CD4-positive, alpha-beta T cell treated with Interleukin-4 for 4 hours (primary cell): ENCODE measurements at regions not wholly inside any gene's neighbourhood (a gene's known extent, or its start where the extent isn't known, plus 50 kb on each side); places are given as distances from the start of the nearest gene placed in this dataset.
"Not testable (repeated sequence)": the region's sequence is repeated elsewhere in the genome, so short reads cannot be mapped to it uniquely, and the experiment has no call there.

Experiments
- DNase-seq: peaks from one replicate; pipeline ENCODE4 v3.0.0-alpha.2; 2020

- DNase-seq: no peak
Measured at GRCh38 chr14:101251812-101252442, 309.4 kb upstream of the DIO3 start.

GRCh38 chr14:101252443-101253214 is 308.7 kb upstream of the DIO3 start:
- DNase-seq: no peak

- no peak for DNase-seq
Measured at GRCh38 chr14:101253948-101254347, 307.3 kb upstream of the DIO3 start.

DNA sequence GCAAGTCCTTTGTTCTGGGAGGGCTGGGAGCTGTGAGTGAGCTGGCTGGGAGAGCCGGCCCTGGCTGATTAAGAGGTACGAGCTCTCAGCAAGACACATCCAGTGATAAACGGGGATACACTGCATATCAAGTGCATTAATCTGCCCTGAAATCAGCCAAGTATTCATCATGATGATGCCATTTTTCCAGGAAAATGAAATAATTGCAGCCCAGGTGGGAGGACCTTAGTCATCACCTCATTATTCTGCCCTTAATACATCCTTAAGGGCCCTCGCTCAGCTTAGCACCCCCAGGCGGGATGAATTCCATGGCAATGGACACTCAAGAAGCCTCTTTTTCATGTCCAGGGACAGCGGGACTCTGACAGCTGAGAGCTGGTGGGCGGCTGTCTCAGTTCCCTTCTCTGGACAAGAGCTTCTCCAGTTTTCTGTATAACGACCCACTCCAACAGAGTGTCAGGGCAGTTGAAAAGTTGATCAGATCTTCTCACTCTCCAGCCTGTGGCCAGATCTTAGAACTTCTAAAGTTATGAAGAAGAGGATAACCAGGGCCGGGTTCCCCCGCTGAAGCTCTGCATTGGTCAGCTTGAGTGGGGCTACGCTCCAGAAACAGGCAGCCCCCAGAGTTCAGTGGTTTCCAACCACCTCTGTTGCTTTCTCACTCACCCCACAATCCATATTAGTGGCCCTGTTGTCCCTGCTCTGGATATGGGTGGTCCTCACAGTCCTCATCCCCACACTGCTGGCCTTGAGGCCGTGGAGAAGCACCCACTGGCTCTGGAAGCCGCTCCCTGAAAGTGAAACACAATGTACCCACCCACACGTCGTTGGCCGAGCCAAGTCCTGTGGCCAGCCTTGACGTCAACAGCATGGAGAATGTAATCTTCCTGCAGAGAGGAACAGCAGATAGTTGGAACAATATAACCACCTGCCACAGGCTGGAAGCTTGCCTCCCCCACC is 306.2 kb upstream of the DIO3 start:
- no peak for DNase-seq

DNA sequence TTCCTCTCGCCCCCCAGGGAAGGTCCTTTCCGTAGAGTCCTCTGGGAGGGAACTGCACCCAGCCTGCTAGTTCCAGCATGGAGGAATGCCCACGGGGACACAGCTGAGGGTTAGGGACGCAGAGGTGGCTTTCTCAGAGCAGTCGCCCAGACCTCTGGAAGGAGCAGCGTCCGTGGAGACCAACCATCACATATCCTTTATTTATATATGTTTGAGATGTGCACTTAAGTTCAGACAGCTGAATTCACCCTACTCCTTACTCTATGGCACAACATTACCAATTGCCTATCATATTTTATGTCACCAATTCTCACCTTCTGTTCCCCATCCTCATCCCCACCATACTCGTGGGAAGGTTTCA is 305.6 kb upstream of the DIO3 start:
- DNase-seq: no peak

DNA sequence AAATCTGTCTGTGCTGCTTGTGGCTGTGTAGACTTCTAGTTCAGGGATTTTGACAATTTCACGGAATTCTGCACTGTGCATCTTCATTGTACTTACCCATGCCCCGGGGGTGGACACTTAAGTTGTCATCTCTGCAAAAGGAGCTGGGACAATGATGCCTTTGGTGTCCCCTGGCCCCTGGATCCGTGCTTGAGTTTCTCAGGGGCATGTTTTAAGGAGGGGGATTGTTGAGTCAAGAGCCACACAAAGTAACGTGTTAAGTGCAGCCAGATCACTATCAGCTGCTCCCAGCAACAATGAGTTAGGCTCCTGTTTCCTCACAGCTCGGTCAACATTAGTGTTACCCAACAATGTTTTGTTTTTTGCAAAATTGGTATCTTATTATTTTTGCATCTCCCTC is 305.0 kb upstream of the DIO3 start:
- DNase-seq: no peak

DNA sequence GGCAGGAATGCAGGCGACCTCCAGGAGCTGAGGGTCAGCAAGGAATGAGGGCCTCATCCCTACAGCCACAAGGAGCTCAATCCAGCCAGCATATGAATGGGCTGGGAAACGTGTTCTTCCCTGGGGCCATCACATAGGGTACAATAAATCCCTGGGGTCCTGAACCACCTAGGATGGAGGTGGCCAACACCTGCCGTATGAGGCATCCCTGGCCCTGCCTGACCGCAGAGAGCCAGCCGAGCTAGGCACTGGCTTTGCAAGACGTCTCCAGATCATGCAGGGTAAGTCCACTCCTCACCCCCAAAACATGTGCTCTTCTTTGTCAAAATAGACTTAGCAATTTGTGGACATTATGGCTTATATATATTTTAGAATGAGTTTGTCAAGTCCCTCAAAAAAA is 303.7 kb upstream of the DIO3 start:
- DNase-seq: no peak

- DNase-seq: no peak
Measured at GRCh38 chr14:101259748-101260147, 301.5 kb upstream of the DIO3 start.

DNA sequence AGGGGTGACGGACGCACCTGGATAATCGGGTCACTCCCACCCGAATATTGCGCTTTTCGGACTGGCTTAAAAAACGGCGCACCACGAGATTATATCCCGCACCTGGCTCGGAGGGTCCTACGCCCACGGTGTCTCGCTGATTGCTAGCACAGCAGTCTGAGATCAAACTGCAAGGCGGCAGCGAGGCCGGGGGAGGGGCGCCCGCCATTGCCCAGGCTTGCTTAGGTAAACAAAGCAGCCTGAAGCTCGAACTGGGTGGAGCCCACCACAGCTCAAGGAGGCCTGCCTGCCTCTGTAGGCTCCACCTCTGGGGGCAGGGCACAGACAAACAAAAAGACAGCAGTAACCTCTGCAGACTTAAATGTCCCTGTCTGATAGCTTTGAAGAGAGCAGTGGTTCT is 294.9 kb upstream of the DIO3 start:
- DNase-seq: not testable (repeated sequence)

DNA sequence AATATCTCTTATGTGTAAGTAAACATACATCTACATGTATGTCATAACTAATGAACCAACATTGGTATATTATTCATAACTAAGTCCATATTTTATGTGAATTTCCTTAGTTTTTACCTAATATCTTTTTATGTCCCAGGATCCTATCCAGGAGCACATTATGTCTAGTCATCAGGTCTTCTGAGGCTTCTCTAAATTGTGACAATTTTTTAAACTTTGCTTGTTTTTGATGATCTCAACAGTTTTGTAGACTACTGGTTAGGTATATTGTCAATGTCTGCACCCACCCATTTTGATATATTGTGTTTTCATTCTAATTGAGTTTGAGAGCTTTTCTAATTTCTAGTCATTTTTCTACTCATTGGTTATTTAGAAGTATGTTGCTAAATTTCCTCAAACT is 288.2 kb upstream of the DIO3 start:
- DNase-seq: no peak

DNA sequence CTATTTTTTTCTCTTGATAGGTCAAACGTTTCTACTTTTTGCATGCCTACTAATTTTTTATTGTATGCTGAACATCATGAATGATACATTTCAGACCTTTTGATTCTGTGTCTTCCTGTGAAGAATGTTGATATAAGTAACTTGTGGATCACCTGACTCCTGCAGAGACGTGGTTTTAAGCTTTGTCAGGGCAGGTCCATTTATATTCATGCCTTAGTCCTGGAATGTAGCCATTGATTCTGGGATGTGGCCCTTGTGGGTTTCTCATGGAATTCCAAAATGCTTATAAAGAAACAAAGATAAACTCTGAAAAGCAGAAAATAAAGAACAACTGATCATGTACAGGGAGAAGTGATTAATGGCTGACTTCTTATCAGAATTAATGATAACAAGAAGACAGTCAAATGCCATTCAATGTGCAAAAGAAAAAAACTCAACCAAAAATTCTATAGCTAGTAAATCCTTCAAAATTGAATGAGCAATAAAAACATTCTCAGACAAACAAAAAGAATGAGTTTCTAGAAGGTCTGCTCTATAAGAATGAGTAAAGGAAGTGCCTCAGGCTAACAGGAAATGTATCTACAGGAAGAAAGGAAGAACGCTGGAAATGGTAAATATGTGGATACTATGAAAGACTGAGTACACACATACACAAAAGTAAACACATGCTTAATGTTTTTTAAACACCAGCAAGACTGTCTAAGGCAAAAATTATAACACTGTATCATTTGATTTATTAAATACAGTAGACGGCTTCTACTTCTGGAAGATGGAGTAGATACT is 284.8 kb upstream of the DIO3 start:
- DNase-seq: no peak

- DNase-seq: no peak
Measured at GRCh38 chr14:101282418-101282817, 278.9 kb upstream of the DIO3 start.

DNA sequence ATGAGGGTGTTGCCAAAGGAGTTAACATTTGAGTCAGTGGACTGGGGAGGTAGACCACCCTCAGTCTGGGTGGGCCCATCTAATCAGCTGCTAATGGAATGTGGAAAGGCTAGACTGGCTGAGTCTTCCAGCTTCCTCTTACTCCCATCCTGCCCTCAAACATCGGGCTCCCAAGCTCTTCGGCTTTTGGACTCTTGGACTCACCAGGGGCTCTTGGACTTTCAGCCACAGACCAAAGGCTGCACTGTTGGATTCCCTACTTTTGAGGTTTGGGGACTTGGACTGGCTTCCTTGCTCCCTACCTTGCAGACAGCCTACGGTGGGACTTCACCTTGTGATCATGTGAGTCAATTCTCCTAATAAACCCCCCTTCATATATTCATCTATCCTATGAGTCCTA is 276.6 kb upstream of the DIO3 start:
- DNase-seq: no peak

DNA sequence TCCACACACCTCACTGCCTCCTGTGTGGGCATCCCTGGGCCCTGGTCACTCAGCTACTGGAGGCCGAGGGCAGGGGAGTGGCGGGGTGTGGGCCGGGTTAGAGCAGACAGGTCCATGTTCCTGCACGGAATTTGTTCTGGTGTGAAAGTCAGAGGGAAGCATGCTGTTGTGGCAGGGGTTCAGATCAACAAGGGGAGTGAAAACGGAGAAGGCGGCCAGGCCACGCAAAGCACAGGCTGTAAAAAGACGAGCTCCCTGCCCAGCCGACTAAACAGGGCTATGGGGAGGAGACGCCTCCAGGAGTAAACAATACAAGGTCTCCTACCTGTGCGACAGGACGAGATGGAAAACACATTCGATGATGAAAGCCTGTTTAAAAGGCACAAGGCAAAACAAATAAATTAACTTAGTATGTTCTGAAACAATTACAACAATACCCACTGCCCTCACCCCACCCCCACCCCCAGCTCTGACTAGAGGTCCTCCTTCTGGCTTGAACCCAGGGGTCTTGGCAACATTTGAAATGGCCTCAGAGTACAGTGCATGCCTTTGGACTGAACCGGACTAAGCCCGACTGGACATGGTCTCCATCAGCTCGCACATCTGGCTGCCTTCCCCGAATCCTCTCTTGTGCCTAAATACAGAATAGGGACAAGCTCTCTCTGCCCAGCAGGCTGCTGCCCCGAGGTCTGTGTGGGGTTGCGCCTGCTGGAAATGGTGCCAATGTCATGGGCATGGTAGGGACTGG is 274.9 kb upstream of the DIO3 start:
- DNase-seq: no peak

DNA sequence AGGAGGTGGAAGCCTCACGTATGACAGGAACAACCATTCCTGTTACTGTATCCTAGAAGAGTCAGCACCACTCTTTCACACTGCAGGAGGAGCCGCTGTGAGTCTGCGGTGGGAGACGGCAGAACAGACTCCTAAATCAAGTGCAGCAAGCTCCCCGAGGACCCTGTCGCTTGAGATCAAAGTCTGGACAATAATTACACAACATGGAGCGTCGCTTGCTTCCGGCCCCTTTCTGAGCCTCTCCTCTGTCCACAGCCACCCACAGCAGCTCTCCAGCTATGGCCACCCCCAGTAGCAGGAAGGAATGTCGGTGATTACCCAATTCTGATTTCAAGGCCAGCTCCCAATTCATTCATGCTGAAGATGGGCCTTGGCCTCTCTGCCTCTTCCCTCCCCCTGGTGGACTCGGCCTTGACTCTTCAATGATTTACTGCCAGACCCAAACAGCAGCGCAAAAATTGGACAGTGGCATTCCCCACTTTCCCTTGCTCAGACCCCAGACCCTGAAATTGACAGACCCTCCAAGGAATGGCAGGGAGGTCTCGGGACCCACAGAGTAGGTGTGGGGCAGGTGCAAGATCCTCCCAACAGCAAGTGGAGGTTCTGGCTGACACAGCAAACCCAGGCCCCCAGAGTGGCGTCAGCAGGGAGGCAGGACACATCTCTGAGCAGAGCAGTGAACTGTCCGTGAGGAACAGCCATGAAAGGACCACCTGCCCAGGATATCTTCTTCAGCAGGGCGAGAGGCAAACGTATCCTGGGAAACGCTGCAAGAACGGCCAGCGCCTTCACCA is 272.7 kb upstream of the DIO3 start:
- no peak for DNase-seq

GRCh38 chr14:101289230-101289690 is 272.0 kb upstream of the DIO3 start:
- DNase-seq: no peak

DNA sequence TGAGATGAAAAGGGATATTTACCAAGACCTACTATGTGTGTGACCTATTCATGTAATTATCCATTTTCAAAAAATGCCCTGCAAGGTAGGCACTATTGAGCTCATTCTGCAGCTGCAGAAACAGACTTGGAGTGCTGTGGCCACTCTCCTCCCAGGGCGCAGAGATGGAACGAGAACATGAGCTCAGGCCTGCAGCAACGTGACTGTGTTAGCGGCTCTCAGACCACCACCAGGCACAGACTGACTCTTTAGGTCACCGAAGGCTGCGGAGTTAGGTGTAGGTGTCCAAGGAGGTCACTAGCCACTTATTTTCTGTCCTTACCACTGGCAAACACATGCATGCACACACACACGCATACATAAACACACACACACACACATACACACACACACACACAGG is 271.4 kb upstream of the DIO3 start:
- DNase-seq: no peak

GRCh38 chr14:101290611-101291010 is 270.7 kb upstream of the DIO3 start:
- DNase-seq: no peak

DNA sequence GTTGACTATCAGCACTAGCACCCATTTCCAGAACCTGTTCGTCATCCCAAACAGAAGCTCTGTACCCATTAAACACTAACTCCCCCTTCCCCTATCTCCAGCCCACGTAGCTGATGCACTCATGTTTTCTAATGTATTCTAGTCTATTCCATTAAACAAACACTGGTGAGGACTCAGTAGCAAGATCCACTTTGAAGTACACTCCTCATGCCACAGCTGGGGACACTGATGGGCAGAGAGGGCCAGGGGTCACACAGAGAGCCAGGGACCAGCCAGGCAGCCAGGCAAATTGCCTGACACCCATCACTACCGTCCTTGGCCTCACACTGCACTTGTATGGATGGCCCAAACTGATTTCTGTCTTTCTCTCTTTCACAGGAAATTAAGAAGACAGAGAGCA is 269.9 kb upstream of the DIO3 start:
- DNase-seq: no peak

DNA sequence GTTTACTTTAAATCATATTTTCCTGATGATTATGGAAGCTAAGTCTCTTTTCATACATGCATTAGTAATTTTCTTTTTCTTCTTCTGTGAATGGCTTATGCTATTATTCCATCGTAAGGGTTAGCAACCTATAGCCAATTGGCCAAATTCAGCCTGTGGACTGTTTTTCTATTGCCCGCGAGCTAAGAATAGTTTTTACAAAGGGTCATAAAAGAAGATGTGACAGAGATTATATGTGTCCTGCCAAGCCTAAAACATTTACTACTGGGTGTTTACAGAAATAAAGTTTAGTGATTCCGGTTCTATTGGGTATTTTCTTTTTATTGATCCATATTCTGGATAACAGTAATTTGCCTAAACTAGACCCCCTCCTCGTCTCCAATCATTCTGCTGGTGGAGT is 268.8 kb upstream of the DIO3 start:
- DNase-seq: no peak

DNA sequence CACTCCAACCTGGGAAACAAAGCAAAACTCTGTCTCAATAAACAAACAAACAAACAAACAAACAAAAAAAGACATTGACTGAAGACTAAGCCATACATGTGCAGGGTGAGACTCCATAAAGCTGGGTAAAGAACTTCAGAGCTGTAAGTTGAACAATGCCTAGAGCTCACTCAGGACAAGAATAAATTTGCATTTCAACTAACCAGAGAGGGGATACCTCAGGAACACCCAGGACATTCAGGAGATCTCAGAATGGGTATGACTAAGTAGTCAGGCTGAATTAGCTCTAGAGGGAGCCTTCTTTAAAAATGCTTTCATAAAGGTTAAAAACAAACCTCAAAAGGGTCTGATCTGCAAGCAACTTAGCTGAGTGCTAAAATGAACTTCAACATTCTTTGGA is 267.7 kb upstream of the DIO3 start:
- DNase-seq: no peak
